ENCODE measurements at regions not wholly inside any gene's neighbourhood (a gene's known extent, or its start where the extent isn't known, plus 50 kb on each side); places are given as distances from the start of the nearest gene placed in this dataset.

- TF ChIP-seq CTCF (IDR thresholded peaks at IDR 0.05; ENCODE audit: poor library complexity), result no peak
- no peak for TF ChIP-seq EZH2 (IDR thresholded peaks at IDR 0.05; ENCODE audit: borderline replicate concordance)
Measured at GRCh38 chr5:176727528-176727900, 80.2 kb downstream of the TSPAN17 start.
